ENCODE measurements at regions not wholly inside any gene's neighbourhood (a gene's known extent, or its start where the extent isn't known, plus 50 kb on each side); places are given as distances from the start of the nearest gene placed in this dataset.

DNA sequence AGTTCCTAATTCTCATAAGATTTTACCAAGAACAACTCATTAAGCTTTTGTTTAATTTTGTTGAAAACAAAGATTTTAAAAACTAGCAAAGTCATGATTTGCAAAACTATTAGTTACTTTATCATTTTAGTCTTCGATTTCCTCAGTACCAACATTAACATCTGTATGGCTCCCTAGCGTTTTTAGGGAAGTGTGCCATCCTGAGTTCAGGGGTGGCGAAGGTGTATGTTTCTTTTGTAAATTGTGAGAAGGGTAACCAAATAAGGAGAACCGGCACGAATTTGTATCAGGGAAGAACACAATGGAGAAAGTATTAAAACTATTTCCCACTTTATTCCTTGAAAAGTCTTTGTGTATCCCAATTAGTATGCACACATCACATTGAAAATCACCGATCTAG is 419.9 kb downstream of the DSC3 start:
- Histone ChIP-seq H3K27me3 (no peaks in the 10 kb centered on the region), H3K9me3 (peaks cover 0 to 4% (median 0%) of the 10 kb centered on the region in 12 donors), H3K4me3 (no peak overlapping the region), H3K36me3 (no peaks in the 10 kb centered on the region), H3K27ac (no peak overlapping the region), H3K4me1 (no peaks in the 10 kb centered on the region)
- no peak for DNase-seq
- intact Hi-C loops (cut with DNase I) = loop anchor here in 1 of 10 donors (10.0 kb wide), 1 partner anchor 52 kb away; no protein-coding TSS in a partner anchor
- 53 to 64% (median 61%) methylated on average over 6 of the region's 6 CpGs for WGBS, 4 donors
- TF ChIP-seq POLR2A (IDR thresholded peaks at IDR 0.05) = no peak
- no peak for ATAC-seq

DNA sequence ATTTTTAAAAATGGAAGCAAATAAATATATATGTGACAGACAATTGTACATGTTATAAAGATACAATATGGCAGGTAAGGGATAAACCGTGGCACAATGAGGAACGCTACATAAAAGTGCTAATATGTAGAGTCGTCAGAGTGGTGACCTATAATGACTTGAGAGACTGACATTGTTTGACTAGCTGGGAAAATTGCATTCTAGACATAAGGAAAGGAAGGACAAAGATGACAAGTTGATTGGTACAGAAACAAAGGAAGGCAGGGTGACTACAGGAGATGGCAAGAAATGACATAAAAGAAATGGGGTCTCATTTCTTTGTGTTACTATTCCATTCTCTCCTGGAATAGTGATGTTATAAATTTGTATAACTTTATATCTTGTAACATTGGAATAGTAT is 420.4 kb downstream of the DSC3 start:
- intact Hi-C loops (cut with DNase I) = loop anchor here in 1 of 10 donors (10.0 kb wide), 1 partner anchor 53 kb away; no protein-coding TSS in a partner anchor
- Histone ChIP-seq H3K27ac (no peak overlapping the region), H3K9me3 (peaks cover 0 to 4% (median 0%) of the 10 kb centered on the region in 12 donors), H3K27me3 (no peaks in the 10 kb centered on the region), H3K4me1 (no peaks in the 10 kb centered on the region), H3K4me3 (no peak overlapping the region), H3K36me3 (no peaks in the 10 kb centered on the region)
- TF ChIP-seq, protein P1, sequence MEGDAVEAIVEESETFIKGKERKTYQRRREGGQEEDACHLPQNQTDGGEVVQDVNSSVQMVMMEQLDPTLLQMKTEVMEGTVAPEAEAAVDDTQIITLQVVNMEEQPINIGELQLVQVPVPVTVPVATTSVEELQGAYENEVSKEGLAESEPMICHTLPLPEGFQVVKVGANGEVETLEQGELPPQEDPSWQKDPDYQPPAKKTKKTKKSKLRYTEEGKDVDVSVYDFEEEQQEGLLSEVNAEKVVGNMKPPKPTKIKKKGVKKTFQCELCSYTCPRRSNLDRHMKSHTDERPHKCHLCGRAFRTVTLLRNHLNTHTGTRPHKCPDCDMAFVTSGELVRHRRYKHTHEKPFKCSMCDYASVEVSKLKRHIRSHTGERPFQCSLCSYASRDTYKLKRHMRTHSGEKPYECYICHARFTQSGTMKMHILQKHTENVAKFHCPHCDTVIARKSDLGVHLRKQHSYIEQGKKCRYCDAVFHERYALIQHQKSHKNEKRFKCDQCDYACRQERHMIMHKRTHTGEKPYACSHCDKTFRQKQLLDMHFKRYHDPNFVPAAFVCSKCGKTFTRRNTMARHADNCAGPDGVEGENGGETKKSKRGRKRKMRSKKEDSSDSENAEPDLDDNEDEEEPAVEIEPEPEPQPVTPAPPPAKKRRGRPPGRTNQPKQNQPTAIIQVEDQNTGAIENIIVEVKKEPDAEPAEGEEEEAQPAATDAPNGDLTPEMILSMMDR (IDR thresholded peaks at IDR 0.05) = no peak
- no peak for TF ChIP-seq POLR2A (IDR thresholded peaks at IDR 0.05)
- no peak for ATAC-seq
- DNase-seq = no peak
- WGBS, 4 donors = 87 to 93% (median 91%) methylated on average over 3 of the region's 3 CpGs

DNA sequence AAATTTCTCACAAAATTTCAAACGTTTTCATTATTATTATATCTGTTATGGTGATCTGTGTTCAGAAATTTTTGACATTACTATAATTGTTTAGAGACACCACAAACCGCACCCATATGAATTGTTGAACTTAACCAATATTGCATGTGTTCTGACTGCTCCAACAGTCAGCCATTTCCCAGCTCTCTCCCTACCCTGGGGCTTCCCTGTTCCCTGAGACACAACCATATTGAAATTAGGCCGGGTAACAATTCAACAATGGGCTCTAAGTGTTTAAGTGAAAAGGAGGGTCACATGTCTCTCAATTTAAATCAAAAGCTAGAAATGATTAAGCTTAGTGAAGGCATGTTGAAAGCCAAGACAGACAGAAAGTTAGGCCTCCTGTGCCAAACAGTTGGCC is 424.0 kb downstream of the DSC3 start:
- intact Hi-C loops (cut with DNase I) = loop anchor here in 1 of 10 donors (10.0 kb wide), 1 partner anchor 56 kb away; no protein-coding TSS in a partner anchor
- TF ChIP-seq POLR2A (IDR thresholded peaks at IDR 0.05) = no peak
- TF ChIP-seq, protein P1 (IDR thresholded peaks at IDR 0.05) = no peak
- Histone ChIP-seq H3K27me3 (no peaks in the 10 kb centered on the region), H3K36me3 (no peaks in the 10 kb centered on the region), H3K27ac (no peak overlapping the region), H3K9me3 (no peaks in the 10 kb centered on the region), H3K4me3 (no peak overlapping the region), H3K4me1 (no peaks in the 10 kb centered on the region)
- DNase-seq (no peak), ATAC-seq (no peak)
- WGBS, 4 donors = 77 to 84% (median 80%) methylated on average over 3 of the region's 3 CpGs

DNA sequence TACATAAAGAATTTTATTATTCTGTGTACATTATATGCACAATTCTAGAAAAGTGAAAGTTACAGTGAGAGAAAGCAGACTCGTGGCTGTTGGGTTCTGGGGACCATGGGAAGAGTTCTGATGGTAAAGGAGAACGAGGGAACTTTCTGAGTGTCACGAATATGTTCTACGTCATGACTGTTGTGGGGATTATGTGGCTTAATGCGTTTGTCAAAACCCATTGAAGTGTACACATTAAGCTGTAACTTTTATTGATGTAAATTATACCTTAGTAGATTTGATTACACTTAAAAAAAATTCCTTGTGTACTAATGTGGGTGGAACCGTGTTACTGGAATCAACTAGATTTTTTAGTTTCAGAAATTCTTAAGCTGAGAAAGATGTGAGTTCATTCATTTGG is 426.1 kb downstream of the DSC3 start:
- ATAC-seq (no peak), DNase-seq (no peak)
- H3K9me3 ChIP-seq = no peaks in the 10 kb centered on the region
- no peak overlapping the region for H3K27ac ChIP-seq
- H3K4me3 ChIP-seq = no peak overlapping the region
- H3K27me3 ChIP-seq = no peaks in the 10 kb centered on the region
- 81 to 90% (median 83%) methylated on average over 6 of the region's 6 CpGs for WGBS, 4 donors
- no peaks in the 10 kb centered on the region for H3K36me3 ChIP-seq
- intact Hi-C loops (cut with DNase I) = loop anchor here in 1 of 10 donors (10.0 kb wide), 1 partner anchor 58 kb away; no protein-coding TSS in a partner anchor
- H3K4me1 ChIP-seq = no peaks in the 10 kb centered on the region
- no peak for TF ChIP-seq POLR2A (IDR thresholded peaks at IDR 0.05)
- TF ChIP-seq, protein P1 (IDR thresholded peaks at IDR 0.05) = no peak

DNA sequence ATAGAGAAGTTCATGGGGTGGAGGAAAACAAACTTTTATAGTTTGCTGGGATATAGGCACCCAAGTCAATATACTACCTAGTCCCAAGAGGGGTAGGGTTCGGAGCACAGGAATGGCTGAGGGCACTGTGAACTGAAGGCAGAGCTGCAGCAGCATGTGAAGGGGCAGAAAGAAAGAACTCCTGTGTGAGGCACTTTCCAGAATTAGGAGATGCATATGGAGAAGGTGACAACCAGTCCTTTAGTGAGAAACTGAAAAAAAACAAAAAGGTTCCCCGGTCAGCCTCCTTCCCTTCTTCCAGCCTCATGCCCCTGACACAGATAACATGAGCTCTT is 429.1 kb downstream of the DSC3 start:
- no peaks in the 10 kb centered on the region for H3K4me1 ChIP-seq
- no peaks in the 10 kb centered on the region for H3K9me3 ChIP-seq
- DNase-seq (no peak), ATAC-seq (no peak)
- no peak overlapping the region for H3K4me3 ChIP-seq
- TF ChIP-seq, protein P1 (IDR thresholded peaks at IDR 0.05) = no peak
- no peak for TF ChIP-seq POLR2A (IDR thresholded peaks at IDR 0.05)
- H3K36me3 ChIP-seq = no peaks in the 10 kb centered on the region
- H3K27ac ChIP-seq = no peak overlapping the region
- intact Hi-C loops (cut with DNase I) = loop anchor here in 1 of 10 donors (10.0 kb wide), 1 partner anchor 61 kb away; no protein-coding TSS in a partner anchor
- 53 to 74% (median 67%) methylated on average over 2 of the region's 2 CpGs for WGBS, 4 donors
- H3K27me3 ChIP-seq = no peaks in the 10 kb centered on the region

Data from heart left ventricle (tissue), 16 donors.